ENCODE measurements at regions not wholly inside any gene's neighbourhood (a gene's known extent, or its start where the extent isn't known, plus 50 kb on each side); places are given as distances from the start of the nearest gene placed in this dataset.
A peak's percentile ranks its signal among the peaks of the same experiment; 100 is the strongest.

DNA sequence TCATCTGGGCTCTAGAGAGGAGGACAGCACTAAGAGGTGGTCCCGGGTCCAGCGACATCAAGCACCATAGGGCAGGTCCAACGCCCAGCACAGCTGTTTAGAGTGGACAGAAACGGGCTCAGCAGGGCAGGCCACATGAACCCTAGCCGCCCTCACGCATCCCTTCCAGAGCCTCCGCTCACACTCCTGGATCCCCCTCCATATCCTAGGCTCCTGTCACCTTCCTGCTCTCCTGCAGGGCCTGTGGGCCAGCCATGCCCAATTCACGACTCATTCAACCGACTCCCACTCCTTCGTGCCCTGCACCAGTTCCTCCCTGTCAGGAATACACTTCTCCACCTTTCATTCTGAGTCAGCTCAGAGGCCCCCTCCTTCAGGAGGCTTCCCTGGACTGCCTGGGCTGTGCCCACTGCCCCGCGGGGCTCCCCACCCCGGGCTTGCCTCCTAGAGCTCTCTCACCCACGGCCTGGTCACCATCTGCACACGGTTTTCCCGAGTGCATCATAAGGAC is 90.2 kb downstream of the LINGO1 start:
- DNase-seq = peak in 3 of 42 donors; percentile 15 to 34 (median 18)
- intact Hi-C loops (cut with DNase I) = loop anchor here (2.0 to 5.0 kb wide), 4 partner anchors 46 to 425 kb away; partner anchors contain the start of gene LINGO1

DNA sequence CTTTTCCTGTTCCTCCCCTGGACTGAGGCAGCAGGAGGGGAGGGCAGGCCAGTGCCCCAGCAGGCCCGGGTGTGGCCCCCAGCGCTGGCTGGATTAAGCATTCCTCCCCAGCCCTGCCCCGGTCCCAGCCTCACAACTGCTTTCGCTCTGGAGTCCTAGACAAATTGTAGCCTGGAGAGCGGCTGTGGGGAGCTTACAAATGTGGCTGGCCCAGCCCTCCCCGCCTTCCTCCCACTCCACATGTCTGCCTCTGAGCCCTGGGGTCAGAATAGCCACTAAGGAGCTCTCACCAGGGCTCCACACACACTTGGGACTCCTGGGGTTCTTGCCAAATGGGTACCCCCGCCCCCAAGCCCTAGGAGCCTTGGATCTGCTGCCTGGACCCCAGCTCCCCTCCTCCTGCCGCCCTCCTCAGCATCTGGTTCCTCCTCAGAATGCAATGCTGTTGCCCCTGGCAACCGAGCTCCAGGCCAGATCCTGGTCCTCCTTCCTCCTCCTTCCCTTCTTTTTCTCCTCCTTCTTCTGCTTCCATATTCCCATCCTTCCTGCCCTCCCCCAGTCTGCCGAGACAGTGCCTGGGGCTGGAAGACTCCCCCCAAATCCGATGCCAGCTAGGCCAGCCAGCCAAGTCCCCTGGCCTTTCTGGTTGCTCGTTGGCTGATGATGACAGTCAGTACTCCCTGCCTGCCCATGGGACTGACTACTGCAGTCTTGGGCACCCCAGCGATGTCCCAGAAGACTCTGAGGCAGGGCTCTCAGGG is 91.1 kb downstream of the LINGO1 start:
- DNase-seq = peak in 29 of 42 donors; percentile 31 to 78 (median 55)
- intact Hi-C loops (cut with DNase I) = loop anchor here (2.0 to 5.0 kb wide), 4 partner anchors 45 to 424 kb away; partner anchors contain the start of gene LINGO1

DNA sequence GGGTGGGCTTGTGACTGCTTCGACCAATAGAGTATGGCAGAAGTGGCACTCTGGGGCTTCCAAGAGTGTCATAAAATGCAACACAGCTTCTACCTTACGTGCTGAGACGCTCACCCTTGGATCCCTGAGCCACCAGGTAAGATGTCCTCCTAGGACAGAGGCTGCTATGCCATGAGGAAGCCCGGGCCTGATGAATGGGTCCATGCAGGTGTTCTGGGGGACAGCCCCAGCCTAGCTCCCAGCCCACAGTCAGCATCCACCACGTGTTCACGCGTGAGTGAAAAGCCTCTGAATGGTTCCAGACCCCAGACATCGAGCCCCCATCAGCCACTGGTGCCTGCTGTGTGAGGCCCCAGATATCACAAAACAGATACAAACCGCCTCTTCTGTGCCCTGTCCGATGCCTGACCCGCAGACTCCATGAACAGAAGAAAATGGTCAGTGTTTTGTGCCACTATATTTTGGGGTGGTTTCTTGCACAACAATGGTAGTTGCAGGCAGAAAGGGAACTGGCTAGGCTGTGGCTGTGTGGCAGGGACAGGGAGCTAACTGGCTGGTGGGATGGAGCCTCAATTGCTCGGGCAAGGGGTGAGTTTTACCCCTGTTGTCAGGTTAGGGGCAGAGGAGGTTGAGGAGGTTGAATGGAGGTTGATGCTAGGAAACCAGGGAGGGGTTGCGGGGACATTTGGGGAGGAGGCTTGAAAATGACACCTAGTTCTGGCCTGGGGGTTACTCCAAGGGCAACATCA is 92.2 kb downstream of the LINGO1 start:
- intact Hi-C loops (cut with DNase I) = loop anchor here (5.0 kb wide), 3 partner anchors 92 to 423 kb away; partner anchors contain the start of gene LINGO1
- DNase-seq = peak in 1 of 42 donors; percentile 28

DNA sequence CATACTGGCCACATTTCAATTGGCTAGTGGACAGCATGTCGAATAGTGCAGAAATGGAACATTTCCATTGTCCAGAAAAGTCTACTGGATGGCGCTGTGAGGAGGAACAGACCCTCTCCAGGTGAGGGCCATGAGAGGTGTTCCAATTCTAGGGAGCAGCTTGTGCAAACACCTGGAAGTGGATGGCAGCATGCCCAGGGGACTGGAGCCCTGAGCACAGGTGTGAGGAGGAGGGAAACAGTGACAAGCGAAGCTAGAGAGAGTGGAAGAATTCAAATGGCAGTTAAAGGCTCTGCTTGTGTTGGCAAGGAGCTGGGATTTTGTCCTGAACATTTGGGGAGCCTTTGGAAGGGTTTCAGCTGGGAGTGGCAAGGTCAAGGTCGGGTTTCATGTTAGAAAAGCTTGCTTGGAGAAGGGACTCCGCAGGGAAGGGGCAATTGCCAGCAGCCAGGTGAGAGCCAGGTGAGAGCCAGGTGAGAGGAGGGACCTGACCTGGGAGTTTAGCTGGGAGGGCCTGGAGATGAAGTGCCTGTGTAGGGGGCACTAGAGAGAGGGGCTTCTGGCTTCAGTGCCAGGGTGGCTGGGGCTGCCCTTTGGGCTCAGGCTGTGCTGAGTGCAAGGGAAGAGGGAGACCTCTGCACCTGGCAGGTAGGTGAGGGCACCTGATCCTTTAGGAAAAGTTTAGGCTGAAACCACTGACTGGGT is 93.8 kb downstream of the LINGO1 start:
- peak in 1 of 42 donors; percentile 28 for DNase-seq
- intact Hi-C loops (cut with DNase I) = no loop called here

DNA sequence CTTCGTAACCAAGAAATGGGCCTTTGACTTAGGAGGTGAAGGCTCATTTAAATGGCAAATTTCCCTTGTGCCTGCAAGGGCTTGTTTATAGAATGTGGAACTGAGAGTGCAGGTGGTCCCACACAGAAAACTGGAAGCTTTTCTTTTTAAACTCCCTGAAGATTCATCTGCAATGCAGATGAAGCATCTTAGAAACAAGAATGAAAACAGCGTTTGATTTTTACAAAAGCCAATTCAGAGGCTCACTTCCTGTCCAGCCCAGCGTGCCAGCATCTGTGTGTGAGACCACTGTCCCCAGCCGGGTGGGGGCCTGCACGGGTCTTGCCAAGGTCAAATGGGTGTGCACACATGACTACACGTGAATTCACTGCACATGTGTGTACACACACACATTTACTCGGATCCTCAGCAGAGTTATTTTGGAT is 94.7 kb downstream of the LINGO1 start:
- intact Hi-C loops (cut with DNase I) = no loop called here

GRCh38 chr15:77537006-77537405 is 95.7 kb downstream of the LINGO1 start:
- DNase-seq = peak in 1 of 42 donors; percentile 11
- intact Hi-C loops (cut with DNase I) = no loop called here

More for the DNA sequence above, 94.7 kb downstream of the LINGO1 start:
- DNase-seq = peak; percentile 45 to 85 (median 69)

GRCh38 chr15:77535845-77536244 is 96.9 kb downstream of the LINGO1 start:
- DNase-seq = peak in 4 of 42 donors; percentile 7 to 27 (median 19)
- intact Hi-C loops (cut with DNase I) = no loop called here

Data from head of caudate nucleus (tissue), 42 donors.